HCT116 (cell line): ENCODE measurements at regions not wholly inside any gene's neighbourhood (a gene's known extent, or its start where the extent isn't known, plus 50 kb on each side); places are given as distances from the start of the nearest gene placed in this dataset.

Experiments used
- ATAC-seq: fragments of 200-7000 bp; cut with Tn5 transposase; 2 replicates; pipeline ENCODE4 v1.9.1; 2020; ENCODE audit warnings: mild to moderate bottlenecking, moderate library complexity
- BruUV-seq: library from RNA; stranded (reverse); fragments of 400-500 nt; replicated peaks from 2 replicates; lab custom pipeline; 2021; lab: Mats Ljungman, UMichigan
- CTCF ChIA-PET: fragments of 300-600 bp; sonication (Branson Sonifier 250); formaldehyde crosslinking; loops from one replicate; lab custom pipeline; 2021; ENCODE audit warnings: antibody characterized with exemption; lab: Charles Lee
- POLR2A ChIA-PET: fragments of 300-600, 350-600 bp; sonication (Branson Sonifier 250); formaldehyde crosslinking; loops from one replicate; lab custom pipeline; 2021; ENCODE audit warnings: antibody characterized with exemption; lab: Charles Lee
- RAD21 ChIA-PET, 2 experiments: fragments of 300-600 bp; sonication (Branson Sonifier 250); formaldehyde crosslinking; loops; one replicate each; lab custom pipeline; 2023; ENCODE audit warnings: low total read pairs in 2 of 2; ENCODE audit not compliant: uncharacterized antibody in 2 of 2, unreplicated experiment in 2 of 2, low non-redundant PET in 1 of 2; lab: Charles Lee
- DNase-seq: peaks from one replicate; pipeline ENCODE4 v3.0.0-alpha.2; 2010; ENCODE audit warnings: low read depth, low spot score
- H2AFZ ChIP-seq: fragments of 200-600 bp; shearing (Covaris generic), sonication (generic); 2 replicates; pipeline ENCODE4 v1.6.1; 2017; ENCODE audit warnings: low read depth, mixed run types, mixed read lengths, antibody characterized with exemption, low read length; ENCODE audit not compliant: poor library complexity, severe bottlenecking
- H3K27ac ChIP-seq: 2 replicates; pipeline ENCODE4 v1.5.1; 2012; ENCODE audit warnings: low read depth, low read length
- H3K27me3 ChIP-seq: fragments of 200-600 bp; sonication (generic); 2 replicates; pipeline ENCODE4 v1.6.1; 2016; ENCODE audit warnings: mixed run types, low read length, mixed read lengths; ENCODE audit not compliant: insufficient read depth
- H3K36me3 ChIP-seq, 2 experiments: fragments of 200-500 bp in 1 of 2; fragments of 200-600 bp in 1 of 2; sonication (Bioruptor generic) in 1 of 2; sonication (generic) in 1 of 2; 2 replicates each; pipeline versions ENCODE4 v1.5.1 to v1.6.1; 2014 to 2016; ENCODE audit warnings: low read length in 2 of 2, inconsistent platforms in 1 of 2, mixed read lengths in 1 of 2, mixed run types in 1 of 2; ENCODE audit not compliant: insufficient read depth in 2 of 2, control insufficient read depth in 1 of 2
- H3K4me1 ChIP-seq, 2 experiments: fragments of 200-600 bp in 1 of 2; sonication (generic) in 1 of 2; 2 replicates each; pipeline versions ENCODE4 v1.5.1 to v1.6.1; 2012 to 2017; ENCODE audit warnings: low read length in 2 of 2, inconsistent platforms in 1 of 2, mild to moderate bottlenecking in 1 of 2, mixed read lengths in 1 of 2, mixed run types in 1 of 2, moderate library complexity in 1 of 2; ENCODE audit not compliant: insufficient read depth in 2 of 2, control insufficient read depth in 1 of 2
- H3K4me2 ChIP-seq: fragments of 200-600 bp; sonication (generic); 2 replicates; pipeline ENCODE4 v1.6.1; 2017; ENCODE audit warnings: mixed run types, low read length, mixed read lengths
- H3K4me3 ChIP-seq, 2 experiments: fragments of 200-600 bp in 1 of 2; sonication (generic) in 1 of 2; replicated peaks in 1 of 2; 2 replicates each; pipeline ENCODE4 v1.5.1; 2011 to 2016; ENCODE audit warnings: low read length in 2 of 2, control low read depth in 1 of 2, low read depth in 1 of 2, mild to moderate bottlenecking in 1 of 2, mixed read lengths in 1 of 2, mixed run types in 1 of 2
- H3K79me2 ChIP-seq: fragments of 200-600 bp; sonication (generic); 2 replicates; pipeline ENCODE4 v1.6.1; 2017; ENCODE audit warnings: mild to moderate bottlenecking, mixed run types, low read length, moderate library complexity, mixed read lengths; ENCODE audit not compliant: insufficient read depth
- H3K9ac ChIP-seq: fragments of 200-600 bp; sonication (generic); 2 replicates; pipeline ENCODE4 v1.6.1; 2016; ENCODE audit warnings: low read length, mixed read lengths
- H3K9me2 ChIP-seq: fragments of 200-600 bp; sonication (generic), shearing (Covaris generic); 2 replicates; pipeline ENCODE4 v1.6.1; 2017; ENCODE audit warnings: mixed run types, mild to moderate bottlenecking, moderate library complexity; ENCODE audit not compliant: insufficient read depth
- H3K9me3 ChIP-seq, 2 experiments: fragments of 200-500 bp in 1 of 2; fragments of 200-600 bp in 1 of 2; sonication (Bioruptor generic) in 1 of 2; sonication (generic) in 1 of 2; 2 replicates each; pipeline ENCODE4 v1.6.1; 2014 to 2017; ENCODE audit warnings: low read length in 2 of 2, mixed read lengths in 2 of 2, inconsistent platforms in 1 of 2, low read depth in 1 of 2, mild to moderate bottlenecking in 1 of 2, mixed run types in 1 of 2, moderate library complexity in 1 of 2; ENCODE audit not compliant: control insufficient read depth in 1 of 2, insufficient read depth in 1 of 2
- H4K20me1 ChIP-seq: fragments of 200-600 bp; sonication (generic), shearing (Covaris generic); 2 replicates; pipeline ENCODE4 v1.6.1; 2017; ENCODE audit warnings: mixed run types, mild to moderate bottlenecking, moderate library complexity; ENCODE audit not compliant: insufficient read depth
- CBX3 ChIP-seq: IDR thresholded peaks from 2 replicates; pipeline ENCODE4 v1.6.1; 2012; ENCODE audit warnings: low read depth
- CEBPB ChIP-seq: IDR thresholded peaks from 2 replicates; pipeline ENCODE4 v1.6.1; 2012; ENCODE audit warnings: low read depth
- EGR1 ChIP-seq: IDR thresholded peaks from 2 replicates; pipeline ENCODE4 v1.6.1; 2012; ENCODE audit warnings: low read depth
- ELF1 ChIP-seq: IDR thresholded peaks from 2 replicates; pipeline ENCODE4 v1.6.1; 2012; ENCODE audit warnings: low read depth, borderline replicate concordance
- EZH2 ChIP-seq: fragments of 200-600 bp; sonication (generic); IDR thresholded peaks from 2 replicates; pipeline ENCODE4 v1.6.1; 2017; ENCODE audit warnings: antibody characterized with exemption, mixed run types
- EZH2phosphoT487 ChIP-seq: fragments of 200-600 bp; IDR thresholded peaks from 2 replicates; pipeline ENCODE4 v1.6.1; 2018; ENCODE audit warnings: antibody characterized with exemption, borderline replicate concordance
- FOSL1 ChIP-seq: IDR thresholded peaks from 2 replicates; pipeline ENCODE4 v1.6.1; 2012; ENCODE audit warnings: low read depth
- POLR2A ChIP-seq: IDR thresholded peaks from 2 replicates; pipeline ENCODE4 v1.7.0; 2011; ENCODE audit warnings: borderline replicate concordance; ENCODE audit not compliant: insufficient read depth, insufficient read length; ENCODE audit errors: extremely low read depth
- RAD21 ChIP-seq: IDR thresholded peaks from 2 replicates; pipeline ENCODE4 v1.6.1; 2012; ENCODE audit warnings: low read depth, mild to moderate bottlenecking
- SIN3A ChIP-seq: IDR thresholded peaks from 2 replicates; pipeline ENCODE4 v1.6.1; 2012; ENCODE audit warnings: low read depth
- SP1 ChIP-seq: IDR thresholded peaks from 2 replicates; pipeline ENCODE4 v1.6.1; 2012; ENCODE audit warnings: low read depth
- TCF7L2 ChIP-seq: IDR thresholded peaks from 2 replicates; pipeline ENCODE4 v1.7.0; 2011; ENCODE audit warnings: borderline replicate concordance, inconsistent platforms; ENCODE audit not compliant: insufficient read depth, insufficient read length; ENCODE audit errors: extremely low read depth
- YY1 ChIP-seq: IDR thresholded peaks from 2 replicates; pipeline ENCODE4 v1.6.1; 2011; ENCODE audit warnings: low read length, low read depth, moderate library complexity, mild to moderate bottlenecking; ENCODE audit not compliant: insufficient replicate concordance; ENCODE audit errors: extremely low read depth
- ZFX ChIP-seq: fragments of 450-650 bp; IDR thresholded peaks from 2 replicates; pipeline ENCODE4 v1.6.1; 2017
- ZNF274 ChIP-seq: fragments of 200-500 bp; sonication (Bioruptor generic); IDR thresholded peaks from 2 replicates; pipeline ENCODE4 v1.6.1; 2014; ENCODE audit warnings: mild to moderate bottlenecking, low read depth, low read length, inconsistent platforms
- intact Hi-C: fragments of 100-400 bp; cut with micrococcal nuclease; formaldehyde crosslinking; loops from 2 replicates; pipeline ENCODE4 v1.10.0; 2022
- TF ChIP-seq, protein P1 (sequence below): IDR thresholded peaks from 2 replicates; pipeline ENCODE4 v1.6.1; 2012
- TF ChIP-seq, protein P2 (sequence below): IDR thresholded peaks from 2 replicates; pipeline ENCODE4 v1.6.1; 2012; ENCODE audit warnings: low read depth
- TF ChIP-seq, protein P3 (sequence below): IDR thresholded peaks from 2 replicates; pipeline ENCODE4 v1.6.1; 2011; ENCODE audit warnings: mild to moderate bottlenecking, low read length, moderate library complexity; ENCODE audit not compliant: insufficient replicate concordance; ENCODE audit errors: extremely low read depth

GRCh38 chr5:5540065-5540464 lies 117.6 kb downstream of the ICE1 start:
- Histone ChIP-seq H3K4me1 (no peaks in the 10 kb centered on the region), H3K9me2 (no peaks in the 10 kb centered on the region), H3K4me2 (no peak overlapping the region), H3K9me3 (no peaks in the 10 kb centered on the region), H3K36me3 (no peaks in the 10 kb centered on the region), H3K9ac (no peak overlapping the region), H3K27me3 (peaks cover 18% of the 10 kb centered on the region), H3K27ac (no peak overlapping the region), H3K79me2 (no peaks in the 10 kb centered on the region), H4K20me1 (no peaks in the 10 kb centered on the region), H3K4me3 (no peak overlapping the region), H2AFZ (no peak overlapping the region)
- TF ChIP-seq SIN3A: no peak
- TF ChIP-seq, protein P1, sequence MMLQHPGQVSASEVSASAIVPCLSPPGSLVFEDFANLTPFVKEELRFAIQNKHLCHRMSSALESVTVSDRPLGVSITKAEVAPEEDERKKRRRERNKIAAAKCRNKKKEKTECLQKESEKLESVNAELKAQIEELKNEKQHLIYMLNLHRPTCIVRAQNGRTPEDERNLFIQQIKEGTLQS: no peak
- TF ChIP-seq, protein P2, sequence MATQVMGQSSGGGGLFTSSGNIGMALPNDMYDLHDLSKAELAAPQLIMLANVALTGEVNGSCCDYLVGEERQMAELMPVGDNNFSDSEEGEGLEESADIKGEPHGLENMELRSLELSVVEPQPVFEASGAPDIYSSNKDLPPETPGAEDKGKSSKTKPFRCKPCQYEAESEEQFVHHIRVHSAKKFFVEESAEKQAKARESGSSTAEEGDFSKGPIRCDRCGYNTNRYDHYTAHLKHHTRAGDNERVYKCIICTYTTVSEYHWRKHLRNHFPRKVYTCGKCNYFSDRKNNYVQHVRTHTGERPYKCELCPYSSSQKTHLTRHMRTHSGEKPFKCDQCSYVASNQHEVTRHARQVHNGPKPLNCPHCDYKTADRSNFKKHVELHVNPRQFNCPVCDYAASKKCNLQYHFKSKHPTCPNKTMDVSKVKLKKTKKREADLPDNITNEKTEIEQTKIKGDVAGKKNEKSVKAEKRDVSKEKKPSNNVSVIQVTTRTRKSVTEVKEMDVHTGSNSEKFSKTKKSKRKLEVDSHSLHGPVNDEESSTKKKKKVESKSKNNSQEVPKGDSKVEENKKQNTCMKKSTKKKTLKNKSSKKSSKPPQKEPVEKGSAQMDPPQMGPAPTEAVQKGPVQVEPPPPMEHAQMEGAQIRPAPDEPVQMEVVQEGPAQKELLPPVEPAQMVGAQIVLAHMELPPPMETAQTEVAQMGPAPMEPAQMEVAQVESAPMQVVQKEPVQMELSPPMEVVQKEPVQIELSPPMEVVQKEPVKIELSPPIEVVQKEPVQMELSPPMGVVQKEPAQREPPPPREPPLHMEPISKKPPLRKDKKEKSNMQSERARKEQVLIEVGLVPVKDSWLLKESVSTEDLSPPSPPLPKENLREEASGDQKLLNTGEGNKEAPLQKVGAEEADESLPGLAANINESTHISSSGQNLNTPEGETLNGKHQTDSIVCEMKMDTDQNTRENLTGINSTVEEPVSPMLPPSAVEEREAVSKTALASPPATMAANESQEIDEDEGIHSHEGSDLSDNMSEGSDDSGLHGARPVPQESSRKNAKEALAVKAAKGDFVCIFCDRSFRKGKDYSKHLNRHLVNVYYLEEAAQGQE: no peak
- TF ChIP-seq TCF7L2: no peak
- no peak for TF ChIP-seq ZNF274
- TF ChIP-seq YY1: no peak
- no peak for TF ChIP-seq EZH2phosphoT487
- TF ChIP-seq ELF1: no peak
- no peak for TF ChIP-seq CBX3
- TF ChIP-seq, protein P3, sequence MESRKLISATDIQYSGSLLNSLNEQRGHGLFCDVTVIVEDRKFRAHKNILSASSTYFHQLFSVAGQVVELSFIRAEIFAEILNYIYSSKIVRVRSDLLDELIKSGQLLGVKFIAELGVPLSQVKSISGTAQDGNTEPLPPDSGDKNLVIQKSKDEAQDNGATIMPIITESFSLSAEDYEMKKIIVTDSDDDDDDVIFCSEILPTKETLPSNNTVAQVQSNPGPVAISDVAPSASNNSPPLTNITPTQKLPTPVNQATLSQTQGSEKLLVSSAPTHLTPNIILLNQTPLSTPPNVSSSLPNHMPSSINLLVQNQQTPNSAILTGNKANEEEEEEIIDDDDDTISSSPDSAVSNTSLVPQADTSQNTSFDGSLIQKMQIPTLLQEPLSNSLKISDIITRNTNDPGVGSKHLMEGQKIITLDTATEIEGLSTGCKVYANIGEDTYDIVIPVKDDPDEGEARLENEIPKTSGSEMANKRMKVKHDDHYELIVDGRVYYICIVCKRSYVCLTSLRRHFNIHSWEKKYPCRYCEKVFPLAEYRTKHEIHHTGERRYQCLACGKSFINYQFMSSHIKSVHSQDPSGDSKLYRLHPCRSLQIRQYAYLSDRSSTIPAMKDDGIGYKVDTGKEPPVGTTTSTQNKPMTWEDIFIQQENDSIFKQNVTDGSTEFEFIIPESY: no peak
- no peak for TF ChIP-seq CEBPB
- TF ChIP-seq POLR2A: no peak
- no peak for TF ChIP-seq EZH2
- no peak for TF ChIP-seq ZFX
- TF ChIP-seq SP1: no peak
- no peak for TF ChIP-seq EGR1
- TF ChIP-seq RAD21: no peak
- no peak for TF ChIP-seq FOSL1
- CTCF ChIA-PET: no interaction called here
- BruUV-seq: no TSS peak
- RAD21 ChIA-PET: no interaction called here
- intact Hi-C loops: no loop called here
- no peak for ATAC-seq
- POLR2A ChIA-PET: no interaction called here
- DNase-seq: no peak
